NB4 (cell line): ENCODE measurements at regions not wholly inside any gene's neighbourhood (a gene's known extent, or its start where the extent isn't known, plus 50 kb on each side); places are given as distances from the start of the nearest gene placed in this dataset.

Experiments
- TF ChIP-seq, protein P1 (sequence below): IDR thresholded peaks from 2 replicates; pipeline ENCODE4 v1.6.1; 2011; ENCODE audit warnings: low read depth, low read length
- TF ChIP-seq, protein P2 (sequence below): IDR thresholded peaks from one replicate; pipeline ENCODE4 v1.5.1; 2012; ENCODE audit warnings: low read depth, low read length

- TF ChIP-seq, protein P1, sequence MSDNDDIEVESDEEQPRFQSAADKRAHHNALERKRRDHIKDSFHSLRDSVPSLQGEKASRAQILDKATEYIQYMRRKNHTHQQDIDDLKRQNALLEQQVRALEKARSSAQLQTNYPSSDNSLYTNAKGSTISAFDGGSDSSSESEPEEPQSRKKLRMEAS, result no peak
- TF ChIP-seq, protein P2, sequence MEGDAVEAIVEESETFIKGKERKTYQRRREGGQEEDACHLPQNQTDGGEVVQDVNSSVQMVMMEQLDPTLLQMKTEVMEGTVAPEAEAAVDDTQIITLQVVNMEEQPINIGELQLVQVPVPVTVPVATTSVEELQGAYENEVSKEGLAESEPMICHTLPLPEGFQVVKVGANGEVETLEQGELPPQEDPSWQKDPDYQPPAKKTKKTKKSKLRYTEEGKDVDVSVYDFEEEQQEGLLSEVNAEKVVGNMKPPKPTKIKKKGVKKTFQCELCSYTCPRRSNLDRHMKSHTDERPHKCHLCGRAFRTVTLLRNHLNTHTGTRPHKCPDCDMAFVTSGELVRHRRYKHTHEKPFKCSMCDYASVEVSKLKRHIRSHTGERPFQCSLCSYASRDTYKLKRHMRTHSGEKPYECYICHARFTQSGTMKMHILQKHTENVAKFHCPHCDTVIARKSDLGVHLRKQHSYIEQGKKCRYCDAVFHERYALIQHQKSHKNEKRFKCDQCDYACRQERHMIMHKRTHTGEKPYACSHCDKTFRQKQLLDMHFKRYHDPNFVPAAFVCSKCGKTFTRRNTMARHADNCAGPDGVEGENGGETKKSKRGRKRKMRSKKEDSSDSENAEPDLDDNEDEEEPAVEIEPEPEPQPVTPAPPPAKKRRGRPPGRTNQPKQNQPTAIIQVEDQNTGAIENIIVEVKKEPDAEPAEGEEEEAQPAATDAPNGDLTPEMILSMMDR, result no peak
These were observed 358.3 kb downstream of the SLC6A15 start for GRCh38 chr12:84554199-84554723.
